CD4-positive, alpha-beta T cell (primary cell): ENCODE measurements at regions not wholly inside any gene's neighbourhood (a gene's known extent, or its start where the extent isn't known, plus 50 kb on each side); places are given as distances from the start of the nearest gene placed in this dataset.

Experiments
- ATAC-seq: fragments of 200-7000 bp; cut with Tn5 transposase; one replicate; pipeline ENCODE4 v1.10.0; 2022; ENCODE audit warnings: mild to moderate bottlenecking; ENCODE audit not compliant: poor library complexity
- CTCF ChIA-PET: fragments of 350-600 bp; sonication (Branson Sonifier 250); formaldehyde crosslinking; loops from one replicate; lab custom pipeline; 2021; ENCODE audit warnings: antibody characterized with exemption, inconsistent platforms; lab: Charles Lee
- POLR2A ChIA-PET: fragments of 350-600 bp; sonication (Branson Sonifier 250); formaldehyde crosslinking; loops from one replicate; lab custom pipeline; 2021; ENCODE audit warnings: antibody characterized with exemption, inconsistent platforms; lab: Charles Lee
- DNase-seq, 14 experiments: peaks; one replicate each; pipeline ENCODE4 v3.0.0-alpha.2; 2013 to 2020; ENCODE audit warnings: mixed read lengths in 2 of 14
- H3K27ac ChIP-seq, 2 donors: one replicate each; pipeline versions ENCODE4 v1.5.1 to v1.7.0; 2013; ENCODE audit warnings: low read length in 2 of 2, low read depth in 1 of 2, mild to moderate bottlenecking in 1 of 2
- H3K27me3 ChIP-seq, 2 experiments: 1 replicate in 1 of 2; 2 replicates in 1 of 2; pipeline versions ENCODE4 v1.6.1 to v1.7.0; 2013; ENCODE audit warnings: low read length in 2 of 2, control low read depth in 1 of 2, mild to moderate bottlenecking in 1 of 2, moderate library complexity in 1 of 2; ENCODE audit not compliant: insufficient read depth in 2 of 2, control insufficient read depth in 1 of 2
- H3K36me3 ChIP-seq: one replicate; pipeline ENCODE4 v1.6.1; 2013; ENCODE audit warnings: low read length, control low read depth; ENCODE audit not compliant: insufficient read depth
- H3K4me1 ChIP-seq: one replicate; pipeline ENCODE4 v1.6.1; 2013; ENCODE audit warnings: low read length, control low read depth; ENCODE audit not compliant: insufficient read depth
- H3K4me3 ChIP-seq: one replicate; pipeline ENCODE4 v1.5.1; 2013; ENCODE audit warnings: mild to moderate bottlenecking, low read length, moderate library complexity
- H3K9me3 ChIP-seq, 2 experiments: 1 replicate in 1 of 2; 2 replicates in 1 of 2; pipeline versions ENCODE4 v1.6.1 to v1.7.0; 2013; ENCODE audit warnings: low read length in 2 of 2, mild to moderate bottlenecking in 2 of 2, control low read depth in 1 of 2, moderate library complexity in 1 of 2; ENCODE audit not compliant: control insufficient read depth in 1 of 2, insufficient read depth in 1 of 2
- H3K27ac Mint-ChIP-seq: one replicate; pipeline ENCODE4 v1.8.0; 2020; ENCODE audit warnings: mixed read lengths
- H3K27me3 Mint-ChIP-seq: one replicate; pipeline ENCODE4 v1.8.0; 2021; ENCODE audit warnings: mixed read lengths
- H3K36me3 Mint-ChIP-seq: one replicate; pipeline ENCODE4 v1.8.0; 2021; ENCODE audit warnings: low read depth, mixed read lengths
- H3K4me1 Mint-ChIP-seq: one replicate; pipeline ENCODE4 v1.8.0; 2021; ENCODE audit warnings: low read depth, mixed read lengths
- H3K4me3 Mint-ChIP-seq: one replicate; pipeline ENCODE4 v1.8.0; 2020; ENCODE audit warnings: mild to moderate bottlenecking, mixed read lengths
- H3K9me3 Mint-ChIP-seq: one replicate; pipeline ENCODE4 v1.8.0; 2020; ENCODE audit warnings: mixed read lengths
- intact Hi-C, 2 experiments: fragments of 100-400 bp; cut with DNase I in 1 of 2; cut with micrococcal nuclease in 1 of 2; formaldehyde crosslinking; loops; one replicate each; pipeline versions ENCODE4 v1.15.1 to v1.9.0; 2023 to 2025; cut with DNase I, micrococcal nuclease
- TF ChIP-seq, protein P1 (sequence below): fragments of 200-600 bp; IDR thresholded peaks from one replicate; pipeline ENCODE4 v1.8.0; 2022; ENCODE audit warnings: antibody characterized with exemption, mild to moderate bottlenecking

DNA sequence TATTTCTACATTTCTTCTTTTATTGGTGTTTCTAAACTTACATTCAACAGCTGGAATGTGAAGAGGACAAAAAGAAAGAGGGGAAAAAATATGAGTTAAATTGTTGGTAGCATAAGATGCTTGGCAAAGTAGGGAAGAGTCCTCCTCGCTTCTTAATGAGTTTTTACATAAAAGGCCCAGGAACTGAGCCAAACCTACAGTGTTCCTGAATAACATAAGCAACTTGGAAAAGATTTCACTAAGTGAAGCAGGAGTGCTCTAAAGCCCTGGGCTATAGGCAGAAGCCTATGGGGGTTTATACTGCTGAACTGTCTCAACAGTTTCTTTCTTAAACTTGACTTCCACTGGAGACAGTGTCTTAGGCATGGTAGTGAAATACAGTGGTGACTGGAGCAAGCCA is 115.0 kb upstream of the USP25 start:
- ATAC-seq (no peak), DNase-seq (no peak)
- TF ChIP-seq, protein P1, sequence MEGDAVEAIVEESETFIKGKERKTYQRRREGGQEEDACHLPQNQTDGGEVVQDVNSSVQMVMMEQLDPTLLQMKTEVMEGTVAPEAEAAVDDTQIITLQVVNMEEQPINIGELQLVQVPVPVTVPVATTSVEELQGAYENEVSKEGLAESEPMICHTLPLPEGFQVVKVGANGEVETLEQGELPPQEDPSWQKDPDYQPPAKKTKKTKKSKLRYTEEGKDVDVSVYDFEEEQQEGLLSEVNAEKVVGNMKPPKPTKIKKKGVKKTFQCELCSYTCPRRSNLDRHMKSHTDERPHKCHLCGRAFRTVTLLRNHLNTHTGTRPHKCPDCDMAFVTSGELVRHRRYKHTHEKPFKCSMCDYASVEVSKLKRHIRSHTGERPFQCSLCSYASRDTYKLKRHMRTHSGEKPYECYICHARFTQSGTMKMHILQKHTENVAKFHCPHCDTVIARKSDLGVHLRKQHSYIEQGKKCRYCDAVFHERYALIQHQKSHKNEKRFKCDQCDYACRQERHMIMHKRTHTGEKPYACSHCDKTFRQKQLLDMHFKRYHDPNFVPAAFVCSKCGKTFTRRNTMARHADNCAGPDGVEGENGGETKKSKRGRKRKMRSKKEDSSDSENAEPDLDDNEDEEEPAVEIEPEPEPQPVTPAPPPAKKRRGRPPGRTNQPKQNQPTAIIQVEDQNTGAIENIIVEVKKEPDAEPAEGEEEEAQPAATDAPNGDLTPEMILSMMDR, result no peak
- no peak overlapping the region for H3K27ac ChIP-seq
- ChIA-PET CTCF (no interaction called here), POLR2A (no interaction called here)
- intact Hi-C loops, result no loop called here
- H3K4me3 Mint-ChIP-seq, result no peak overlapping the region
- no peaks in the 10 kb centered on the region for H3K4me1 ChIP-seq
- no peaks in the 10 kb centered on the region for H3K27me3 Mint-ChIP-seq
- H3K36me3 Mint-ChIP-seq, result no peaks in the 10 kb centered on the region
- no peak overlapping the region for H3K27ac Mint-ChIP-seq
- H3K9me3 ChIP-seq, result no peaks in the 10 kb centered on the region
- no peaks in the 10 kb centered on the region for H3K27me3 ChIP-seq
- H3K36me3 ChIP-seq, result no peaks in the 10 kb centered on the region
- no peak overlapping the region for H3K4me3 ChIP-seq
- H3K9me3 Mint-ChIP-seq, result no peaks in the 10 kb centered on the region
- H3K4me1 Mint-ChIP-seq, result no peaks in the 10 kb centered on the region

DNA sequence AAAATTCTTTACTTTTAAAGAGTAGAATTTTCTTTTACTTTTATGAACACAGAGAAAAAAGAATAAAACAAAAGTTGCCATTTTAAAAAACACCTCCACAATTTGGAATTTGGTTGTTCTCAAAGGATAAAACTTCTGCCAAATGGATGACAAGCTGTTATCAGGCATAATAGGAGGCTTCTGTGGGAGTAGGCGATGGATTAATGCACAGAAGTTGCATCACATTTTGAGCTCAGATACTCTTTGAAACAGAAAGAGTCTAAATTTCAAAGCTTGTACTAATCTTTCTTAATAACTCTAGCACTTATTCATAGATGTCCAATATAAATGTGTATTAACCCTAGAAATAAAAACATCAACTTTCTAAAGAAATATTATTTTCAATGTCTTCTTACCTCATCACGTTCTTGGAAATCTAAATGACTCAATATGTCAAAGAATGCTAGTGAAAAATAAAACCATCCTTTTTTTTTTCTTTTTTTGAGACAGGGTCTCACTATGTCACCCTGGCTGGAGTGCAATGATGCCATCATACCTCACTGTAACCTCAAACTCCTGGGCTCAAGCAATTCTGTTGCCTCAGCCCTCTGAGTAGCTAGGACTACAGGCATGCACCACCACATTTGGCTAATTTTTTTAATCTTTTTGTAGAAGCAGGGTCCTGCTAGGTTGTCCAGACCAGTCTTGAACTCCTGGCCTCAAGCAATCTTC is 112.8 kb upstream of the USP25 start:
- no peak overlapping the region for H3K27ac ChIP-seq
- no peaks in the 10 kb centered on the region for H3K27me3 ChIP-seq
- intact Hi-C loops, result no loop called here
- no peaks in the 10 kb centered on the region for H3K27me3 Mint-ChIP-seq
- H3K36me3 Mint-ChIP-seq, result no peaks in the 10 kb centered on the region
- ChIA-PET POLR2A (no interaction called here), CTCF (no interaction called here)
- no peak overlapping the region for H3K4me3 ChIP-seq
- H3K4me1 Mint-ChIP-seq, result no peaks in the 10 kb centered on the region
- no peaks in the 10 kb centered on the region for H3K4me1 ChIP-seq
- no peak overlapping the region for H3K4me3 Mint-ChIP-seq
- no peaks in the 10 kb centered on the region for H3K9me3 ChIP-seq
- H3K9me3 Mint-ChIP-seq, result no peaks in the 10 kb centered on the region
- H3K27ac Mint-ChIP-seq, result no peak overlapping the region
- DNase-seq, result no peak
- H3K36me3 ChIP-seq, result no peaks in the 10 kb centered on the region
- TF ChIP-seq, protein P1, result no peak
- ATAC-seq, result no peak

DNA sequence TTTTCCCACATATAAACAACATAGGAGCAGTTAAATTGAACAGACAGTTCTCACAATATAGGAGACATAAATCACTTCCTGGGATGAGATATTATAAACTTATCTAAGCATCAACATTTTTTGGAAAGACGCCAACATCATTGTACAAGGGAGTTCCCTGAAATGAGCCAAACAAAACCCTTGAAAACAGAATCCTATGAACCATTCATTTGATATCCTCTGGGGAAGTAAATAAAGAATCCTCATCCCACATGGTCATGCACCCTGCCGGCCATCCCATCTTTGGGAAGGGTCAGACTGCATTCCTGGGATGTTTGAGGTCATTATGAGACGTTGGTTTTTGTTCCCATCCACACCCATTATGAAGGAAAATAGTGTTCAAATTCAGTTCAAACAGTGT is 111.8 kb upstream of the USP25 start:
- DNase-seq (no peak), ATAC-seq (no peak)
- Mint-ChIP-seq H3K27me3 (no peaks in the 10 kb centered on the region), H3K27ac (no peak overlapping the region), H3K4me1 (no peaks in the 10 kb centered on the region), H3K9me3 (no peaks in the 10 kb centered on the region), H3K4me3 (no peak overlapping the region), H3K36me3 (no peaks in the 10 kb centered on the region)
- H3K9me3 ChIP-seq, result no peaks in the 10 kb centered on the region
- no peaks in the 10 kb centered on the region for H3K4me1 ChIP-seq
- H3K4me3 ChIP-seq, result no peak overlapping the region
- H3K36me3 ChIP-seq, result no peaks in the 10 kb centered on the region
- ChIA-PET POLR2A (no interaction called here), CTCF (no interaction called here)
- no peak overlapping the region for H3K27ac ChIP-seq
- H3K27me3 ChIP-seq, result no peaks in the 10 kb centered on the region
- TF ChIP-seq, protein P1, result no peak
- intact Hi-C loops, result no loop called here
